ENCODE measurements at regions not wholly inside any gene's neighbourhood (a gene's known extent, or its start where the extent isn't known, plus 50 kb on each side); places are given as distances from the start of the nearest gene placed in this dataset.

DNA sequence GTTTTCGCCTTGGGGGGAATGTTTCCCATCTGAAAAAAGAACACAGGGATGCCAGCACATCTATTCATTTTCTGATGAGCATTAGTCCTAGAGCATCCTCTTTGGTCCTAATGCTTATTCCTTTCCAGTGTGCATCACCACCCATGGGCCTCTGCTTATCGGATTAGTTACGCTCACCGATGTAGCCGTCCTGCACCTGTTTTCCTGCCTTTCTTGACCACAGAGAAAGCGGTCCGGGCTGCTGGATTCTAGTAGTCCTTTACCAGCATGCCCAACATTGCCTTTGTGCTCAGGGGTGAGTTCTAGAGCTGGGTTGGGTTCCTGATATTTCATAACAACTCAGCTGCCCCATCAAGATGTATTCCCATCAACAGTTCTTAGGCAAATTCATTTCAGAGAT lies 2084.5 kb upstream of the C9orf72 start:
- intact Hi-C loops (cut with DNase I): no loop called here
- Histone ChIP-seq H3K9me3 (no peaks in the 10 kb centered on the region), H3K27me3 (no peaks in the 10 kb centered on the region), H3K4me3 (no peak overlapping the region), H3K9ac (ENCODE audit: low read depth in 2 of 2, low read length in 2 of 2) (no peak overlapping the region), H3K27ac (no peak overlapping the region), H3K4me1 (no peaks in the 10 kb centered on the region), H3K36me3 (no peaks in the 10 kb centered on the region)
- TF ChIP-seq, protein P1, sequence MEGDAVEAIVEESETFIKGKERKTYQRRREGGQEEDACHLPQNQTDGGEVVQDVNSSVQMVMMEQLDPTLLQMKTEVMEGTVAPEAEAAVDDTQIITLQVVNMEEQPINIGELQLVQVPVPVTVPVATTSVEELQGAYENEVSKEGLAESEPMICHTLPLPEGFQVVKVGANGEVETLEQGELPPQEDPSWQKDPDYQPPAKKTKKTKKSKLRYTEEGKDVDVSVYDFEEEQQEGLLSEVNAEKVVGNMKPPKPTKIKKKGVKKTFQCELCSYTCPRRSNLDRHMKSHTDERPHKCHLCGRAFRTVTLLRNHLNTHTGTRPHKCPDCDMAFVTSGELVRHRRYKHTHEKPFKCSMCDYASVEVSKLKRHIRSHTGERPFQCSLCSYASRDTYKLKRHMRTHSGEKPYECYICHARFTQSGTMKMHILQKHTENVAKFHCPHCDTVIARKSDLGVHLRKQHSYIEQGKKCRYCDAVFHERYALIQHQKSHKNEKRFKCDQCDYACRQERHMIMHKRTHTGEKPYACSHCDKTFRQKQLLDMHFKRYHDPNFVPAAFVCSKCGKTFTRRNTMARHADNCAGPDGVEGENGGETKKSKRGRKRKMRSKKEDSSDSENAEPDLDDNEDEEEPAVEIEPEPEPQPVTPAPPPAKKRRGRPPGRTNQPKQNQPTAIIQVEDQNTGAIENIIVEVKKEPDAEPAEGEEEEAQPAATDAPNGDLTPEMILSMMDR (IDR thresholded peaks at IDR 0.05): no peak
- no peak for DNase-seq

DNA sequence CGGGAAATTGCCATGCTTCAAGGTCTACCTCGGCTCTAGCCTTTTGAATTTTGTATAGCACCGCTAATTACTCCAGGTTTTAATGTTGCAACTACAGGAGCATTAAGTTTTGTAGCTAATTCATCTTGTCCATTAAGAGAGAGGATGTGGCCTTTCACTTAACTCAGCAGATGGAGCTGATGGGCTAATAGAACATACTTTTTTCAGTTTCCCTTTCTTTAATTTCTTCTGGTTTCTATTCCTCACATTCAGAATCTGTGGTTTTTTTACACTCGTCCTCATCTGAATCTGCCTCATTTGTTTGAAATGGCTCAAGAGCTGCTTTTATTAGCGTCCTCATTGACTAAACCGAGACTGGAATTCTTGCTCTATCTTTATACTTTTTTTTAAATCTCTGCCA lies 2085.7 kb upstream of the C9orf72 start:
- DNase-seq: no peak
- H3K27ac ChIP-seq: no peak overlapping the region
- intact Hi-C loops (cut with DNase I): no loop called here
- H3K4me3 ChIP-seq: no peak overlapping the region
- no peaks in the 10 kb centered on the region for H3K9me3 ChIP-seq
- H3K9ac ChIP-seq (ENCODE audit: low read depth in 2 of 2, low read length in 2 of 2): no peak overlapping the region
- H3K4me1 ChIP-seq: no peaks in the 10 kb centered on the region
- H3K27me3 ChIP-seq: no peaks in the 10 kb centered on the region
- H3K36me3 ChIP-seq: no peaks in the 10 kb centered on the region
- TF ChIP-seq, protein P1 (IDR thresholded peaks at IDR 0.05): no peak

DNA sequence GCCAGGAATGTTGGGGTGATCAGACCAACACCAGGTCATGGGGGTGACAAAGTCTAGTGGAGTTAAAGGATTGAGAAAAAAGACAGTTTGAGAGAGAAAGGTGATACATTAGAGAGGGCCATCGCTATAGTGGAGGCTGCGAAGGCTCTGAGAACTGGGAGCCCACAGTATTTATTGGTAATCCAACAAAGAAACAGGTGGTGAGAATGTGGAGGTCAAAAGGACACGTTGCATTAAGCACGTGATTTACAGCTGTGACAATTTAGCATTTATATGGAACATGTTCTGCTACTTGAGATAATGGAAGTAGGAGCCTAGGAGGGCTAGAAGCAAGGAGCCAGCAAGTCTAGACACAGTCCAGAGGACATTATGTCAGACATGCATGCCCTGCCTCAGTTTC lies 2086.5 kb upstream of the C9orf72 start:
- H3K4me3 ChIP-seq: no peak overlapping the region
- intact Hi-C loops (cut with DNase I): no loop called here
- no peaks in the 10 kb centered on the region for H3K27me3 ChIP-seq
- no peaks in the 10 kb centered on the region for H3K36me3 ChIP-seq
- no peak for DNase-seq
- H3K9ac ChIP-seq (ENCODE audit: low read depth in 2 of 2, low read length in 2 of 2): no peak overlapping the region
- H3K4me1 ChIP-seq: no peaks in the 10 kb centered on the region
- no peak overlapping the region for H3K27ac ChIP-seq
- H3K9me3 ChIP-seq: no peaks in the 10 kb centered on the region
- TF ChIP-seq, protein P1 (IDR thresholded peaks at IDR 0.05): no peak

DNA sequence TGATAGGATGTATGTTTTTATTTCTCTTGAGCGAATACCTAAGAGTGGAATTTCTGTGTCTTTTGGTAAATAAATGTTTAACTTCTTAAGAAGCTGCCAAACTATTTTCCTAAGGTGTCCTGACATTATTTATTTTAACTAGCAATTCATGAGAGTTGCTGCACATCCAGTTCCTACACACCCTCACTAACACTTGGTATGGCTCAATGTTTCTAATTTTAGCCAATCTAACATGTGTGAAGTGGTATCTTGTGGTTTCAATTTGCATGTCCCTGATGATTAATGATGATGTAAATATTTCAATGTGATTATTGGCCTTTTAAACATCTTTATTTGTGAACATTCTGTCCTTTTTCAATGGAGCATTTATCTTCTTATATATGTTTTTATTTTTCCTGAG lies 2095.5 kb upstream of the C9orf72 start:
- Histone ChIP-seq H3K36me3 (no peaks in the 10 kb centered on the region), H3K27ac (no peak overlapping the region), H3K4me1 (no peaks in the 10 kb centered on the region), H3K4me3 (no peak overlapping the region), H3K27me3 (no peaks in the 10 kb centered on the region), H3K9me3 (no peaks in the 10 kb centered on the region), H3K9ac (ENCODE audit: low read depth in 2 of 2, low read length in 2 of 2) (no peak overlapping the region)
- intact Hi-C loops (cut with DNase I): no loop called here
- TF ChIP-seq, protein P1 (IDR thresholded peaks at IDR 0.05): no peak
- DNase-seq: no peak

DNA sequence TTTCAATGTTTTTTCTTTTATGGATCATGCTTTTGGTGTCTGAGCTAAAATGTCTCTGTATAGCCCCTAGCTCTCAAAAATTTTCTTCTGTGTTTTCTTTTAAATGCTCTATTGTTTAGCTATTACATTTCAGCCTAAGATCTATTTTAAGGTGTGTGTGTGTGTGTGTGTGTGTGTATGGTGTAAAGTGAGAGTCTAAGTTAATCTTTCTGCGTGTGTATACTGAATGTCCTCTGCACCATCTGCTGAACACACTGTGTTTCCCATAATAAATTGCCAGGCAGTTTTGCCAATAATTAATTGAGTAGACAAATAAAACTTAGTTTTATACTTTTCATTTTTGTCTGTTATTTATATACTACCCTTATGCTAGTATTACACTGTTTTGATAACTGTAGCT lies 2096.3 kb upstream of the C9orf72 start:
- Histone ChIP-seq H3K27ac (no peak overlapping the region), H3K4me3 (no peak overlapping the region), H3K9me3 (no peaks in the 10 kb centered on the region), H3K27me3 (no peaks in the 10 kb centered on the region), H3K36me3 (no peaks in the 10 kb centered on the region), H3K9ac (ENCODE audit: low read depth in 2 of 2, low read length in 2 of 2) (no peak overlapping the region), H3K4me1 (no peaks in the 10 kb centered on the region)
- intact Hi-C loops (cut with DNase I): no loop called here
- TF ChIP-seq, protein P1 (IDR thresholded peaks at IDR 0.05): no peak
- no peak for DNase-seq

DNA sequence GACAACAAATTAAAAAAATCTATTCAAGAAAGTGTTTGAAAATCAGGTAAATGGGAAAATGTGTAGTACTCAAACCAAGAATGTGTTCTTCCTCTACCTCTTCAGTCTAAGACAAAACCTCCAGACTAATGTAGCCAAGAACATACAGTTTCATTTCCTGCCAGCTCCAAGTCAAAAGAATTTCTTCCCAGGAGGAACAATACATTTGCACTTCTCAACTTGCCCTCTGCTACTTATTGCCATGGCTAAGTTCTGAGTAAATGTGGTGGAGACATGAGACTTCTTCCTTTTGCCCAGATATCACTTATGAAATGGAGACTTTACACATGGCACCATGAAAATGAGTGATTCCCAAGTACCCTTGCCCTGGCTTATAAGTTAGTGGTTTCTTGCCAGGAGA lies 2112.2 kb upstream of the C9orf72 start:
- TF ChIP-seq, protein P1 (IDR thresholded peaks at IDR 0.05): no peak
- no peak overlapping the region for H3K9ac ChIP-seq (ENCODE audit: low read depth in 2 of 2, low read length in 2 of 2)
- H3K27ac ChIP-seq: no peak overlapping the region
- no peak for DNase-seq
- no peaks in the 10 kb centered on the region for H3K9me3 ChIP-seq
- intact Hi-C loops (cut with DNase I): no loop called here
- H3K27me3 ChIP-seq: no peaks in the 10 kb centered on the region
- no peaks in the 10 kb centered on the region for H3K4me1 ChIP-seq
- H3K36me3 ChIP-seq: no peaks in the 10 kb centered on the region
- no peak overlapping the region for H3K4me3 ChIP-seq
